ENCODE measurements at regions not wholly inside any gene's neighbourhood (a gene's known extent, or its start where the extent isn't known, plus 50 kb on each side); places are given as distances from the start of the nearest gene placed in this dataset.

GRCh38 chr4:184284742-184285141 lies 67.1 kb upstream of the ENPP6 start:
- no peak for TF ChIP-seq TBP (optimal IDR thresholded peaks at IDR 0.05; ENCODE audit: low read depth, low read length)
- no peak for TF ChIP-seq CEBPB (tag; IDR thresholded peaks at IDR 0.05)
- no peak for TF ChIP-seq CTCF (IDR thresholded peaks at IDR 0.05 in 2 of 3, conservative IDR thresholded peaks at IDR 0.05 in 1 of 3; ENCODE audit: insufficient read depth in 2 of 3, low read depth in 1 of 3, low read length in 3 of 3)
- TF ChIP-seq POLR3A (IDR thresholded peaks at IDR 0.05; ENCODE audit: borderline replicate concordance, extremely low read depth, insufficient read depth, insufficient read length) = no peak
- no peak for TF ChIP-seq HNRNPLL (IDR thresholded peaks at IDR 0.05; ENCODE audit: low read depth, low read length, poor library complexity, severe bottlenecking)
- no peak for TF ChIP-seq RAD21 (CRISPR knock-in tag; conservative IDR thresholded peaks at IDR 0.05 in 1 of 2, IDR thresholded peaks at IDR 0.05 in 1 of 2)
- no peak for TF ChIP-seq CSDE1 (IDR thresholded peaks at IDR 0.05)
- no peak for TF ChIP-seq ZBTB17 (CRISPR knock-in tag; IDR thresholded peaks at IDR 0.05)
- no peak for TF ChIP-seq ZNF384 (IDR thresholded peaks at IDR 0.05; ENCODE audit: low read depth, low read length)
- no peak for TF ChIP-seq POLR2A (conservative IDR thresholded peaks at IDR 0.05)
- TF ChIP-seq ZNF121 (CRISPR knock-in tag; conservative IDR thresholded peaks at IDR 0.05) = no peak

All from K562 (cell line).